ENCODE measurements at regions not wholly inside any gene's neighbourhood (a gene's known extent, or its start where the extent isn't known, plus 50 kb on each side); places are given as distances from the start of the nearest gene placed in this dataset.
"Not testable (repeated sequence)": the region's sequence is repeated elsewhere in the genome, so short reads cannot be mapped to it uniquely, and the experiment has no call there.

DNA sequence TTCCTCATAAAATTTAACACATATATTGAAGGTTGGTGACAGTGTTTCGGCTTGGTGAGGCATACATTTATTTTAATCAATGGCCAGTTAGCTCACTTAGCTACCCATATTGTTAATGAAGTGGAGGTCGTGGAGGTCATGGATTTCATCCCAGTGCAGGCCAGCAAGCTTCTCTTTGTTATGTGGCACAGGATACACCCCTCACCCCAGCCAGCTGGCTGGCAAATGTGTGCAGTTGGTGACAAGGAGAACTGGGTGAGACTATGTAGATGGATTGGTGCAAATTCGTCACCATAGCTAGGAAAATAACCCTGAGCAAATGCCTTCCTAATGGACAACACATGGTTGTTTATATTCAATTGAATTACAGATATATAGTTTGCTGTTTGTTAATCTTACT lies 50.5 kb upstream of the FOXP2 start:
- DNase-seq: no peak

DNA sequence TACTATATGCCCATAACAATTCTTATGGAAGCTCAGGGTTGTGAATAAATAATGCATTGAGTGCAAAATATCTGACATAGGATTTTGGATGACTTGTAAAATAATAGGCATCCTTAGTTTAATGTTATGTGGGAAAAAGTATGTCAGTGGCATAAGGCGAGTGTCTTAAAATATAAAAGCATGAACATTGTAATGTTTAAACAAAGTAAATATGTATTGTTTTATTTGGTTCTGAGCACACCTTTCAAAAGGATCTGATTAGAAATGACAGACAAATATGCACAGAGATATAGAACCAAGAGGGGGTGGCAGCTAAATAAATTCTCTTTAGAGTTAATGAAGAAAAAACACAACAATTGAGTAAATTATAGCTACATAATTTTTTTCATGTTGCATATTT lies 51.3 kb upstream of the FOXP2 start:
- DNase-seq: no peak

DNA sequence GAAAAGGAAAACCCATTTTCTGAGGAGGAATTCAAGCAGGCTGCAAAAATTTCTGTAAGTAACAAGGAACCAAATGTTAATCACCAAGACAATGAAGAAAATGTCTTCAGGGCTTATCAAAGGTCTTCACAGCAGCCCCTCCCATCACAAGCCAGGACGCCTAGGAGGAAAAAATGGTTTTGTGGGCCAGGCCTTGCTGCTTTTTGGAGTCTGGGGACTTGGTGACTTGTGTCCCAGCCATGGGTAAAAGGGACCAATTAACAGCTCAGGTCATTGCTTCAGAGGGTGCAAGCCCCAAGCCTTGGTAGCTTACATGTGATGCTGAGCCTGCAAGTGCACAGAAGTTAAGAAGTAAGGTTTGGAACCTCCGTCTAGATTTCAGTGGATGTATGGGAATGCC lies 55.7 kb upstream of the FOXP2 start:
- no peak for DNase-seq

DNA sequence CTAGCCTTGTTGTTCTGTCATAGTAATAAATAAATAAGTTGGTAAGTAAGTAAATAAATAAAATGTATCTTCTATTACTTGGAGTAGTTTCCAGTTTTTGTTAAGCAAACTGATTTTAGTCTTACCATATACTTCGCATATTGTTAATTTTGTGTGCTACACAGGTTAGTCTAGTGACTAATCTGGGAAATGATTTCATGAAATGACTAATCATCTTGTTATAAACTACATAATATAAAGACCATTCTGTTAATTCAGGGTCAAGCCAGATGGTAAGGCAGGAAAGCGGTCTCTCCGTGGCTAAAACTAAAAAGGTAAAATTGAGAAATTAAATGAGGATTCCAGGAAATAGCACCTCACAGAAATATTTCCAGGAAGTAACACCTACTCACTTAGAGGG lies 58.5 kb upstream of the FOXP2 start:
- no peak for DNase-seq

DNA sequence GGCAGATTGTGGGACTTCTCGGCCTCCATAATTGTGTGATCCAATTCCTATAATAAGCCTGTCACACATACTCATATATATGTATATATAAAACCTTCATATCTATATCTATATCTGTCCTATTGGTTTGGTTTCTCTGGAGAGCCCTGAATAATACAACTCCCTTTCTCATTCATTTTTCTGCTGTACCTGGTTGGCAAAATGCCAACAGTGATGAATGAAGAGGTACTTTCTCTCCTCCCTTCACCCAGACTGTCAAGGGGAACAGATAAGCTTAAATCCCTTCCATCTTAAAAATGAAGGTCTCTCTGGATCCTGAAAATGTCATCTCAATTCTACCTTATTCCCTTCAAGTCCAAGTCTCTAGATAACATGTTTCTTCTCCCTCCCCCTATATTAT lies 60.3 kb upstream of the FOXP2 start:
- DNase-seq: no peak

DNA sequence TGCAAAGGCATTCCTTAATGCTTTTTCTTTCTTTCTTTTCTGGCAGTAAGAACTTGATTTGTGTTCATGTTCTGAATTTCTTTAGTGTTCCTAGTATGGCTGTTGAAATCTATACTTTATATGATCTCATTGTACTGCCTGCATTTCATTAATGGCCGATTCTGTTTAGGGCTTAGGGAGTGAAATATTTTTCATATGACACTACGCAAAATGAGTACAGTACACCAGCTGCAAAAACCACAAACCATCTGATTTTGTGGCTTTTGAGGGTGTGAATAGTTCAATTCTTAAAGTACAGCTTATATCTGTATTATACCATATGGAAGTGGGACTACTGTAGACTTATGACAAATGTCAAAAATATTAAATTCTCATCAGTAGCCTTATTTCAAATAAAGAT lies 69.1 kb upstream of the FOXP2 start:
- no peak for DNase-seq

DNA sequence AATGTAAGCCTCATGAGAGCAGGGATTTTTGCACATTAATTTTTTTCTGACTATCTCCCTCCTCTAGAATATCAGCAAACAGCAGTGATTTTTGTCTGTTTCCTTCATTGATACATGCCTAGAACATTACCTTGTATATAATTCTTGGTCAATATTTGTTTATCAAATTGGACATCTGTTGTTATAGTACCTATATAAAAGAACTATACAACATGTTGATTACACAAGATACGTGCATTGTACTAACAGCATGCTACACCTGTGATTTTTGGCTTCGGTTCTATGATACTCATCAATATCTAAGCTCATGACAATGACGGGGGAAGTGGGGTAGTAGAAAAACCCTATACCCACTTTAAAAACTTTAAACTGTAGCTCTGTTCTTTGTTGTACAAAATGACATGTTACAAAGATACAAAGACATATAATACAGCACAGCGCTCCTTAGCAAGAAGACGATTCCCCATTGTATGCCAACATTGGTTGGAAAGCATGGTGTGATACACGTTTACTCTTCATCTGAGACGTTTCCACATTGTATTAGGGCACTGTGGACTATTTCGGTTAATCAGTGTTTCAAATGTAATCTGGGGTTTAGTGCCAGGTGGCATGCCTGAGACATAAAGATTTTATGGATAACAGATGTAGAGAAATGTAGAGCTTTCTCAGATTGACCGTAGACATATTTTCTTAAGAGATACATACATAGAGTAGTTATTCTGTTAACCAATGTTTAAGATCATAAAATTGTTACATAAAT lies 70.5 kb upstream of the FOXP2 start:
- DNase-seq: no peak

DNA sequence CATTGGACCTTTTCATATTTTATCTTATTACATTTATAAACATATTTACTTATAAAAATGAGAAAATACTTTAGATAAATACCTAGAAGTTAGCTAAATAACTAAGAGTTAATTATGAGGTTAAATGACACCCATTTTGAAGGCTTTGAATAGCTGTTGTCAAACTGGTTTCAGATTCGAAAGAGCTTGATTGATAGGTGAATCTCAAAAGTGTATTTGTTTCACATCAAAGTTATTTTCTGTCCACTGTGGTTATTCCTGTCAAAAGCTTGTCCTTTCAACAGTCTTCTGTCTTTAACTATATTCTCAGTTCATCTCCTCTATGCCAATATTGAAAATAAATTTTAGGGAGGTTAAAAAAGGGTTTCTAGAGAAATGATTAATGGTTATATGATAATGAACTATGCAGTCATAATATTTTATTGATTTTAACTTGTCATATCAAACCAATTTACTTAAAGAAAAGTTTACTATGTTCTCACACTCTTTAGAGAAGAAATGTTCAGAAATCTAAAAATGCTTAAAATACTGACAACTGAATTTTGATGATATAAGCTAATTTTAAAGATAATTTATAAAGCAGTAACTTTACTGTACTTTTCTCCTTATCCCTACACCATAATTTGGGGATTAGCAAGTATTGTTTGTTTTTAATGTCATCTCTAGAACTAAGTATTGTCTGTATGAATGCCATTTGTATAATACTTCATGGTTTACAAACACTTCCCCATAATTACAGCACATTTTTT lies 72.0 kb upstream of the FOXP2 start:
- DNase-seq: no peak

DNA sequence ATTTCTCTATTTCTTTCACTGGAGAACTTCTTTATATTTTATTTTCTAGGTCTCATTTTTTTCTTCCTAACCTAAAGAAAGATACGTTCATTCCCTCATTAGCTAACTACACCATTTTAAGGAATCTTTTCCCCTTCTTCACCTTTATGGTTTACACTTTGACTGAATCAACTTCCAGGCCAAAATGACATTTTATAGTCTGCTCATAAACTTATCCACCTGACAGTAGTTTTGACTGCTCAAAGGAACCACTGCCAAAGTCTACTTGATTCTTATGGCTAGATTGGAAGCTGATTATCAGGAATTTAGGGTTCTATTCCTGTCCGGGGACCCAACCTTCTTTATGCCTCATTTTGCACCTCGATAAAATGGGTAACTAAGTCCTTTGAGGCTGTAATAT lies 73.0 kb upstream of the FOXP2 start:
- no peak for DNase-seq

DNA sequence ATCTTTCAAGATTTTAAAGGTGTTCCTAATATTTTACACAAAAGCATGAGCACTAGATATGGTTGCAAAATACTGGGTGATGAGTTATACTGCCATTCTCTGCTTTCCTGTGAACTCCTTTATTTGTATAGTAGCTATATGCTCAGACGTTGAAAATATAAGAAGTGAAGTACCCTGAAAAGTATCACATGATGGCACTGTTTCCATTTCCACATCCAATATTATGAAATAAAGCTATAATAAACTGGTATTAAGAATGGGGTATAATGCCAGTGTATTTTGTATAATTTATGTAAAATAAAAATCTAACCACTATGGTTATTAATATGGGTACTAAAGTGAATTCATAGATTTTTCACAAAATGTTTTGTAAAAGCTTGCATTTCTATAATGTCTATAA lies 79.6 kb upstream of the FOXP2 start:
- no peak for DNase-seq

DNA sequence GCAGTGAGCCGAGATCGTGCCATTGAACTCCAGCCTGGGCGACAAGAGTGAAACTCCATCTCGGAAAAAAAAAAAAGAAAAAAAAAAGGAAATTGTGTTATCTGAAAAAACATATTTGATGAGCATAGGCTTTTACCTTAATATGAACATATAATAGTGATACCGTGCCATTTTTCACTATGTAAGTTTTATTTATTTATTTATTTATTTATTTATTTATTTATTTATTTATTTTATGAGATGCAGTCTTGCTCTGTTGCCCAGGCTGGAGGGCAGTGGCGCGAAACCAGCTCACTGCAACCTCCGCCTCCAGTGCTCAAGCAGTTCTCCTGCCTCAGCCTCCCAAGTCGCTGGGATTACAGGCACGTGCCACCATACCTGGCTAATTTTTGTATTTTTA lies 85.2 kb upstream of the FOXP2 start:
- not testable (repeated sequence) for DNase-seq

DNA sequence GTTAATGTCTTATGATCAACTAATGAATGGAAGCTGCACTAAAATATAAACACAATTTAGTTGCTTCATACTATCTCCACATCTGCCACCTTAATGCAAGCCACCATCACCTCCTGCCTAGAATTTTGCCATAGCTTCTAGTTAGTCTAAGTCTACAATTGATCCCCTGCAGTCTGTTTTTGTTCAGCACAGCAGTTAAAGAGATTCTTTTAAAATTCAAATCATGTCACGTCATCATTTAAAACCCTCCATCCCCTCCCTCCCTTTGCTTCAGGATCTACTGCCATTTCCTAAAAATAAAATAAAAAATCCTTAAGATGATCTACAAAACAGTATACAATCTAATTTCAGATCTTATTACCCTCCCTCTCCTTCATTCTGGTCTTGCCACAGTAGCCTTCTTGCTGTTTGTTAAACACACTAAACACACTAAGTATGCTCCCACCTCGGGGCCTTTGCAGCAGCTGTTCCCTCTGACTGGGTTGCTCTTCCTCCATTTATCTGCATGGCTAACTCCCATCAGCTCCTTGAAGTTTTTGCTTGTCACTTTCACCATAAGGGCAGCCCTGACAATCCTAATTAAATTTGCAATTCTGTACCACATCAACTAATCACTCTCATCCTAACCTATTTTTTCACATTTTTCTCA lies 97.0 kb upstream of the FOXP2 start:
- DNase-seq: no peak

DNA sequence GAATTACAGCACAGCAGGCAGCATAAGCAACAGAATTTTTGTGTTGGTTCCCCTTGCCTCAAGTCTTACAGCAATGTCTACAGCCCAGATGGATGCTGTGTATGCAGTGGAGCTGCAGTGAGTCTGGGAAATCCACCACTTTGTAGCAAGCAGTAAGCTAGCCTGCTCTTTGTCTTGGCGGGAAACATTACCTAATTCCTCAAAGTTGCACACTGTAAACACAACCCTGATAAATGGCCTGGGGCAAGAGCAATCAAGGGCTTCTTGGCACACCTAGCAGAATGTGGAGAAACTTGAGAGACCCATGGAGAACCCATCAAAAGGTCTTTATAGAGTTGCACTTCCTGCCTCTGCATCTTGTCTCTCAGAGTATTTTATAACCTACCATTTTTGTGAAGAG lies 102.0 kb upstream of the FOXP2 start:
- no peak for DNase-seq

DNA sequence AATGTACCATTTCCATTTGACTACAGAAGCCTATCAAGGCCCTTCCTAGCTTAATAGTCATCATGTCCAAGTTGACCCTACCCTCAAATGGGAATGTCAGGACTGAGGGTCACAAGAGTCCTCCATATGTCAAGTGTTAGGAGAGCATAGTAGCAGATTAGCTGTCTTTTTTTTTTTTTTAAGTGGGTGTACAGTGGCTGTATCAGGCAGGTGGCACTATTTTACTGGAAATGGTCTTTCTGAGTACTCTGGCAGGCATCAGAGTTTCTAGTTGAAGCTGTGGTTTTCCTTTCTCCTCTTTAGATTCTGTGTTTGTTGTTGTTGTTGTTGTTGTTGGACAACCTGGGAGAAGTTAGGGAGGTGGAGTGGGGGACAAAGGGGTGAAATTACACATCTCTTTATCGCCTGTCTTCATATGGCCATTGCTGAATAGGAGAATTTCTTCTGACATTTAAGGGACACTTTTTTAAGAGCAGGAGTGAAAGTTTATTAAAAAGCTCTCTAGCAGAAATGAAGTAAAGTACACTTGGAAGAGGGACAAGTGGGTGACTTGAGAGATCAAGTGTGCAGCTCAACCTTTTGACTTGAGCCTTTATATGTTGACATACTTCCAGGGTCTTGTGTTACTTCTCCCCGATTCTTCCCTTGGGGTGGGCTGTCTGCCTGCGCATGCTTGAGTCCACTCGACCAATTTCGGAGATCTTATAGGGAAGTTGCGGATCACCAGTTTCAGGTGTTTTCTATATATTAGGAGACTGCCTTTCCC lies 104.1 kb upstream of the FOXP2 start:
- DNase-seq: no peak

DNA sequence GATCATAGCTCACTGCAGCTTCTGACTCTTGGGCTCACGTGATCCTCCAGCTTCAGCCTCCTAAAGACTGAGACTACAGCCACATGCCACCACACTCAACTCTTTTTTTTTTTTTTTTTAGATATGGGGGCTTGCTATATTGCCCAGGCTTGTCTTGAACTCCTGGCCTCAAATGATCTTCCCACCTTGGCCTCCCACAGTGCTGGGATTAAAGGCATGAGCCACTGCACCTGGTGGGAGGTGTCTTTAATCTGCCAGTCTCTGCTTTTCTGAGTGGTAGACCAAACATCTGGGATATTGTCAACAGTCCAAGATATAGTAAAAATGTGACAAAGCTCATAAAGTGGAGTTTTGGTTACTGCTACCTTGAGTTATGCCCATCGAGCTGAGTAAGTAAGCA lies 104.9 kb upstream of the FOXP2 start:
- no peak for DNase-seq

DNA sequence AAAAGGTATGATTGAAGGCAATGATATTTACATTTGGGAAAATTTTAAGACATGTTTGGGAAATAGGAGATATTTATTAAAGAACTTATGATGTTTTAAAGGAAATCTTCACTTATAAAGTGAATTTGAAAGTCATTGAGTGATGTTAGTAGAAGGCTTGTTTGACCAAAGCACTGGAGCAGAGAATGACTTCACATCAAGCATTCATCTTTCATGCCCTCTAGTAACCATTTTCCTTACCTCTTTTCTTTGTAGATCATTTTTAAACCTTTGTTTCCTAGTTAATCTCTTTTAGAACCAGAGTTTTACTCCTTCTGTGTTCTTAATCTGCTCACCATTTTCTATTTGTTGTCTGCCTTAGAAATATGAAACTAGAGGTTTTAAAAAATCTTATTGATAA lies 111.3 kb upstream of the FOXP2 start:
- no peak for DNase-seq

DNA sequence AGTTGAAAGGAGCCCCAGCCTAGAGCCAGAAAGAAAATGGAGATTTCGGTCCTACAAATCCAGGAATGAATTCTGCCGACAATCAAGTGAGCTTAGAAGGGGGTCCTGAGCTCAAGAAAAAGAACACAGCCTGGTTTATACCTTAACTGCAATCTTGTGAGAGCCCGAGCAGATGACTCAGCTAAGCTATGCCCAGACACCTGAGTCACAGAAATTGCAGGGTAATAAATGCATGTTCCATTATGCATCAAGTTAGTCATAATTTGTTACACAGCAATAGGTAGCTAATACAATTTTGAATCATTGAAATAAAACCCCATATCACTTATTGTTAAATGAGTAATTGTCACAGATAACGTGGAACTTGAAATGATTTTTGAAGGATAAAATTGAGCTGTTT lies 111.8 kb upstream of the FOXP2 start:
- DNase-seq: no peak

DNA sequence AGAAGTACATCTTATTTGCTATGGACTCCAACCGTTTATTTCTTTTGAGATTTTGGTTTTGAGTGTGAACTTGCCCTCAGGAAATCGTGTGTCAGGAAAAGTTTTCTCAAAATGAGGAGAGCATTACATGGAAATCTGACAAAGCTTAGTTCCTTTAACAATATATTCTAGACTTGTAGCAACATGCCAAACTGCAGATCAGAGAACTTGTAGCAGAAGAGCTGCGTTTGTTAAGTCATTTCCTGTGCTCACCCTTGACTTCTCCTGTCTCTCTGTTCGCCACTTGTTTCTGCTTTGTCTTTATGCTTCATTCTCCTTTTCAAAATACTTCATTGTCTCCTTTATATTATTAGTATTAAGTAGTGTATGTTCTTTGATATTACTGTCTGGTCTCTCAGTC lies 116.6 kb upstream of the FOXP2 start:
- no peak for DNase-seq

DNA sequence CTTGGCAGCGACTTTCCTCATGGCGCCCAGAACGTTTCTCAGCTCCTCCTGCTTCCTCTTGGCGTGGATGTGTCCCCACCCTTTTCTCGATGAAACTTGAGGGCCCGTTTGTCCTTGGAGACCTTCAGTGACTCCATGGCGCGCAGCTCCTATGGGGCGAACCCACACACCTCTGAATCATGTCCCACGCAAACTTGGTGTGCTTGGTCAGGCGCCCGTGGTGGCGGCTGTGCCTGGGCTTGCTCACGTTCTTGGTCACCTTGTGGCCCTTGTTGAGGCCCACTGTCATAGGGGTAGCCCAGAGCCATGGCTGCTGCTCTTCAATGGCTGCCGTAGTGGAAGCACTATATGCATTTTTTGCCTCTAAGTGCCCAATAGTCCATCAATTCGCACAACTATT lies 117.5 kb upstream of the FOXP2 start:
- DNase-seq: no peak

DNA sequence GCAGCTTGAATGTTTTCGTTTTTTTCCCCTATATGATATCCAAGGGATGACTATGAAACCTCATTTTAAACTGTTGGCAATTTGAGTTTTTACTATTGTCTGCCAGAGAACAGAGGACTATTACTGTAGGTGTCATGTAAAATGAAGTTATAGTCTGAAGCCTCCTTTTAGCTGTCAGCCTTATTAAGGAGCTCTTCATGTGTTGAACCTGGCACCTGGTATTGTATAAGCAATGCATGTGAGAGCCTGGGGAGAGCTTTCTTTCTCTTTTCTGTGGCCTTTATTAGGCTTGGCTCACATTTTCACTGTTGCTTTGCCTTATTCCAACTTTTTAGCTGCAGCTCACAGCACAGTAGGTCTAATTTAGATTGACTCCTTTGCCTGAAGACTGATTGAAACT lies 119.1 kb upstream of the FOXP2 start:
- no peak for DNase-seq

DNA sequence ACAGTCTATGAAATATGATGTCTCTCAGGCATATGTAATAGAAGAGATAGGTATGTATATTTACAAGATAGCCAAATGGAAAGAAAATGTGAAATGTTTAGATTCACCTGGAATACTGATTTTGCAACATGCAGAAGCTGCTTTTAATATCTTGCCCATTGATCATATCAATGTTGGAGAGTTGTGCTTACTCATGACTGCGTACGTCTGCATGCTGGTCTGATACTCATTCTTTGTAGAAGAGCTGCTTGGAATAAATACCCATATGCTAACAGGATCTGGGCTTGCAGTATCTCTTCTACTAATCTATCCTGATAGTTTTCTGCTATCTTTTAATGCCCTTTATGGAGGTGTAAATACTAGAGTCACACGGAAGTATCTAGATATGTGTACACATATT lies 120.6 kb upstream of the FOXP2 start:
- no peak for DNase-seq

DNA sequence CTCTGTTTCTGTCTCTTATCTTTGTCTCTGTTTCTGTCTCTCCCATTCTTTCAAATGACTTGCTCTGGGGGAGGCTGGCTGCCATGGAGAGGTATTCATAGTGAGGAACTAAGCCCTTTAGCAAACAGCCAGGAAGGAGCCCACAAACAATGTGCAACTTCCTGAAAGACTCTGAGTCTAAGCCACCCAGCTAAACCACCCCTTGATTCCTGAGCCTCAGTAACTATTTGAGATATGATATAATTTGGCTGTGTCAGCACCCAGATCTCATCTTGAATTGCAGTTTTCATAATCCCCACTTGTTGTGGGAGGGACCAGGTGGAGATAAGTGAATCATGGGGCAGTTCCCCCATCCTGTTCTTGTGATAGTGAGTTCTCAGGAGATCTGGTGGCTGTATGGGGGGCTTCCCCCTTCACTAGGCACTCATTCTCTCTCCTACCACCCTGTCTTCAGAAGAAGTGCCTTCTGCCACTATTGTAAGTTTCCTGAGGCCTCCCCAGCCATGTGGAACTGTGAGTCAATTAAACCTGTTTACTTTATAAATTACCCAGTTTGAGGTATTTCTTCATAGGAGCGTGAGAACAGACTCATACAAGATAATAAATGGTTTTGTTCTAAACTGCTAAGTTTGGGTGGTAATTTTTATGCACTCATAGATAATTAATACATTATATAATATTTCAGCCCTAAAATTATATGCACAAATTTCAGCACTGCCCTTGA lies 121.2 kb upstream of the FOXP2 start:
- DNase-seq: no peak

DNA sequence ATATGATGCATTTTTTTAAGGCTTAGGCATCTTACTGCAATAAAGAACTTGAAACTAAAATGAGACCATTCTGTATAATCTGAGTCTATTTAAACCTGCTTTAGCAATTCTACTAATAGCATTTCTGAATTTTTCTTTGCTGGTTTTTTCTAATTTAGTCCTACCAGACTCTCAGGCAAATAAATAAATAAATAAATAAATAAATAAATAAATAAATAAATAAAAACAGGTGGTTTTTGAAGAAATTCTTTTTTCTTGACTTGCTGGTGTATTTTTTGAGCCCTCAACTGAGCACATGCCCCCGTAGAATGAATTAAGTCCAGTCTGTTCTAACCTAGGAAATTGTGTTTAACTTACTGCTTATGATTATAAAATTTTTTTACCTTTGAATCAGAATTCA lies 134.7 kb upstream of the FOXP2 start:
- DNase-seq: no peak
